SU-DHL-6 (cell line): ENCODE measurements at regions not wholly inside any gene's neighbourhood (a gene's known extent, or its start where the extent isn't known, plus 50 kb on each side); places are given as distances from the start of the nearest gene placed in this dataset.

Experiments
- EZH2phosphoT487 ChIP-seq: fragments of 200-600 bp; sonication (generic), shearing (Covaris generic); conservative IDR thresholded peaks from 2 replicates; pipeline ENCODE4 v1.6.1; 2018; ENCODE audit warnings: mild to moderate bottlenecking, antibody characterized with exemption, low read length, moderate library complexity, mixed read lengths
- TF ChIP-seq, protein P1 (sequence below): fragments of 200-600 bp; sonication (generic); IDR thresholded peaks from one replicate; pipeline ENCODE4 v1.5.1; 2017; ENCODE audit warnings: antibody characterized with exemption, mild to moderate bottlenecking, low read length, moderate library complexity; ENCODE audit not compliant: insufficient read depth, poor library complexity, severe bottlenecking

DNA sequence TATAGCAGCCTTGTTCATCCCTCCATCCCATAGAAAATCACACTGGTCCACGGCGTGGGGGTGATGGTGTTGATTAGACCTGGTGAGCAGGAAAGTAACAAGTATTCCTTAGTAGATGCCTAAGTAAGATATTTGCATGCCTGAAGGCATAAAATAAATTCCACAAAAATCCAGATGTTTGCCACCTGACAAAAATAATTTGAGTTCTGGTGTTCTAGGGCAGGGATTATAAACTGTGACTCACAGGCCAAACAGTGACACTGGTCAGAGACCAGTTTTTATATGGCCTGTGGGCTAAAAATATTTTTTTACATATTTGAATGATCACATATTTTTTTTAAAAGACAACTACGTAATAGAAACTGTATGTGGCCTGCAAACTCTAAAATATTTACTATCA, 310.7 kb downstream of the RFC3 start:
- TF ChIP-seq, protein P1, sequence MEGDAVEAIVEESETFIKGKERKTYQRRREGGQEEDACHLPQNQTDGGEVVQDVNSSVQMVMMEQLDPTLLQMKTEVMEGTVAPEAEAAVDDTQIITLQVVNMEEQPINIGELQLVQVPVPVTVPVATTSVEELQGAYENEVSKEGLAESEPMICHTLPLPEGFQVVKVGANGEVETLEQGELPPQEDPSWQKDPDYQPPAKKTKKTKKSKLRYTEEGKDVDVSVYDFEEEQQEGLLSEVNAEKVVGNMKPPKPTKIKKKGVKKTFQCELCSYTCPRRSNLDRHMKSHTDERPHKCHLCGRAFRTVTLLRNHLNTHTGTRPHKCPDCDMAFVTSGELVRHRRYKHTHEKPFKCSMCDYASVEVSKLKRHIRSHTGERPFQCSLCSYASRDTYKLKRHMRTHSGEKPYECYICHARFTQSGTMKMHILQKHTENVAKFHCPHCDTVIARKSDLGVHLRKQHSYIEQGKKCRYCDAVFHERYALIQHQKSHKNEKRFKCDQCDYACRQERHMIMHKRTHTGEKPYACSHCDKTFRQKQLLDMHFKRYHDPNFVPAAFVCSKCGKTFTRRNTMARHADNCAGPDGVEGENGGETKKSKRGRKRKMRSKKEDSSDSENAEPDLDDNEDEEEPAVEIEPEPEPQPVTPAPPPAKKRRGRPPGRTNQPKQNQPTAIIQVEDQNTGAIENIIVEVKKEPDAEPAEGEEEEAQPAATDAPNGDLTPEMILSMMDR = no peak
- no peak for TF ChIP-seq EZH2phosphoT487
